ENCODE measurements at regions not wholly inside any gene's neighbourhood (a gene's known extent, or its start where the extent isn't known, plus 50 kb on each side); places are given as distances from the start of the nearest gene placed in this dataset.

DNA sequence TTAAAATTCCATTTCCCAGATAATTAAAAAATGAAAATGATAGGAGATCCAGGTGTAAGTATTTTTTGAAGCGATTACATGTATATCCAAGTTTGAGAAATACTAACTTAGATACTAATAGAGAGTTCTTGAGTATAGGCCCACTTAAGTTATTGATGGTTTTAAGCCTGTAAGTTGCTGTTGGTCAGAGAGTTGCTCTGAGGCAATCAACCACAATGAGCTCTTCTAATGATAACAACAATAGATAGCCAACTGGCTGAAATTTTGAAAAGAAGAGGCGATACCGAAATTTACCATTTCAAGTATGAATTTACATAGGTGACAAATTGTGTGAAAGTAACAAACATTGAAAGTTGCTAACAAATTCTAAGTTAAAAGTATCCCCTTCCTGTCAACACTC, 209.5 kb downstream of the MANEA start:
- TF ChIP-seq, protein P1, sequence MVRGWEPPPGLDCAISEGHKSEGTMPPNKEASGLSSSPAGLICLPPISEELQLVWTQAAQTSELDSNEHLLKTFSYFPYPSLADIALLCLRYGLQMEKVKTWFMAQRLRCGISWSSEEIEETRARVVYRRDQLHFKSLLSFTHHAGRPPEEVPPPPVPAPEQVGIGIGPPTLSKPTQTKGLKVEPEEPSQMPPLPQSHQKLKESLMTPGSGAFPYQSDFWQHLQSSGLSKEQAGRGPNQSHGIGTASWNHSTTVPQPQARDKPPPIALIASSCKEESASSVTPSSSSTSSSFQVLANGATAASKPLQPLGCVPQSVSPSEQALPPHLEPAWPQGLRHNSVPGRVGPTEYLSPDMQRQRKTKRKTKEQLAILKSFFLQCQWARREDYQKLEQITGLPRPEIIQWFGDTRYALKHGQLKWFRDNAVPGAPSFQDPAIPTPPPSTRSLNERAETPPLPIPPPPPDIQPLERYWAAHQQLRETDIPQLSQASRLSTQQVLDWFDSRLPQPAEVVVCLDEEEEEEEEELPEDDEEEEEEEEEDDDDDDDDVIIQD (CRISPR knock-in tag; IDR thresholded peaks at IDR 0.05; ENCODE audit: low read depth), result no peak
- TF ChIP-seq RARA (CRISPR knock-in tag; IDR thresholded peaks at IDR 0.05), result no peak
- TF ChIP-seq ZNF713 (CRISPR knock-in tag; IDR thresholded peaks at IDR 0.05), result no peak
- TF ChIP-seq CBFB (CRISPR knock-in tag; IDR thresholded peaks at IDR 0.05), result no peak
- TF ChIP-seq, protein P2, sequence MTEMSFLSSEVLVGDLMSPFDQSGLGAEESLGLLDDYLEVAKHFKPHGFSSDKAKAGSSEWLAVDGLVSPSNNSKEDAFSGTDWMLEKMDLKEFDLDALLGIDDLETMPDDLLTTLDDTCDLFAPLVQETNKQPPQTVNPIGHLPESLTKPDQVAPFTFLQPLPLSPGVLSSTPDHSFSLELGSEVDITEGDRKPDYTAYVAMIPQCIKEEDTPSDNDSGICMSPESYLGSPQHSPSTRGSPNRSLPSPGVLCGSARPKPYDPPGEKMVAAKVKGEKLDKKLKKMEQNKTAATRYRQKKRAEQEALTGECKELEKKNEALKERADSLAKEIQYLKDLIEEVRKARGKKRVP (CRISPR knock-in tag; IDR thresholded peaks at IDR 0.05), result no peak
- TF ChIP-seq ZNF354B (CRISPR knock-in tag; IDR thresholded peaks at IDR 0.05), result no peak
- TF ChIP-seq HOXD1 (CRISPR knock-in tag; IDR thresholded peaks at IDR 0.05), result no peak
- TF ChIP-seq, protein P3, sequence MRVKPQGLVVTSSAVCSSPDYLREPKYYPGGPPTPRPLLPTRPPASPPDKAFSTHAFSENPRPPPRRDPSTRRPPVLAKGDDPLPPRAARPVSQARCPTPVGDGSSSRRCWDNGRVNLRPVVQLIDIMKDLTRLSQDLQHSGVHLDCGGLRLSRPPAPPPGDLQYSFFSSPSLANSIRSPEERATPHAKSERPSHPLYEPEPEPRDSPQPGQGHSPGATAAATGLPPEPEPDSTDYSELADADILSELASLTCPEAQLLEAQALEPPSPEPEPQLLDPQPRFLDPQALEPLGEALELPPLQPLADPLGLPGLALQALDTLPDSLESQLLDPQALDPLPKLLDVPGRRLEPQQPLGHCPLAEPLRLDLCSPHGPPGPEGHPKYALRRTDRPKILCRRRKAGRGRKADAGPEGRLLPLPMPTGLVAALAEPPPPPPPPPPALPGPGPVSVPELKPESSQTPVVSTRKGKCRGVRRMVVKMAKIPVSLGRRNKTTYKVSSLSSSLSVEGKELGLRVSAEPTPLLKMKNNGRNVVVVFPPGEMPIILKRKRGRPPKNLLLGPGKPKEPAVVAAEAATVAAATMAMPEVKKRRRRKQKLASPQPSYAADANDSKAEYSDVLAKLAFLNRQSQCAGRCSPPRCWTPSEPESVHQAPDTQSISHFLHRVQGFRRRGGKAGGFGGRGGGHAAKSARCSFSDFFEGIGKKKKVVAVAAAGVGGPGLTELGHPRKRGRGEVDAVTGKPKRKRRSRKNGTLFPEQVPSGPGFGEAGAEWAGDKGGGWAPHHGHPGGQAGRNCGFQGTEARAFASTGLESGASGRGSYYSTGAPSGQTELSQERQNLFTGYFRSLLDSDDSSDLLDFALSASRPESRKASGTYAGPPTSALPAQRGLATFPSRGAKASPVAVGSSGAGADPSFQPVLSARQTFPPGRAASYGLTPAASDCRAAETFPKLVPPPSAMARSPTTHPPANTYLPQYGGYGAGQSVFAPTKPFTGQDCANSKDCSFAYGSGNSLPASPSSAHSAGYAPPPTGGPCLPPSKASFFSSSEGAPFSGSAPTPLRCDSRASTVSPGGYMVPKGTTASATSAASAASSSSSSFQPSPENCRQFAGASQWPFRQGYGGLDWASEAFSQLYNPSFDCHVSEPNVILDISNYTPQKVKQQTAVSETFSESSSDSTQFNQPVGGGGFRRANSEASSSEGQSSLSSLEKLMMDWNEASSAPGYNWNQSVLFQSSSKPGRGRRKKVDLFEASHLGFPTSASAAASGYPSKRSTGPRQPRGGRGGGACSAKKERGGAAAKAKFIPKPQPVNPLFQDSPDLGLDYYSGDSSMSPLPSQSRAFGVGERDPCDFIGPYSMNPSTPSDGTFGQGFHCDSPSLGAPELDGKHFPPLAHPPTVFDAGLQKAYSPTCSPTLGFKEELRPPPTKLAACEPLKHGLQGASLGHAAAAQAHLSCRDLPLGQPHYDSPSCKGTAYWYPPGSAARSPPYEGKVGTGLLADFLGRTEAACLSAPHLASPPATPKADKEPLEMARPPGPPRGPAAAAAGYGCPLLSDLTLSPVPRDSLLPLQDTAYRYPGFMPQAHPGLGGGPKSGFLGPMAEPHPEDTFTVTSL (CRISPR knock-in tag; IDR thresholded peaks at IDR 0.05; ENCODE audit: borderline replicate concordance), result no peak
- no peak for TF ChIP-seq ZFP1 (CRISPR knock-in tag; IDR thresholded peaks at IDR 0.05)
- TF ChIP-seq ZNF12 (CRISPR knock-in tag; IDR thresholded peaks at IDR 0.05), result no peak
- TF ChIP-seq MXI1 (IDR thresholded peaks at IDR 0.05; ENCODE audit: borderline replicate concordance, low read depth, low read length), result no peak
- no peak for TF ChIP-seq CC2D1A (CRISPR knock-in tag; IDR thresholded peaks at IDR 0.05)
- no peak for TF ChIP-seq NFIC (IDR thresholded peaks at IDR 0.05; ENCODE audit: low read length)
- TF ChIP-seq ZNF652 (CRISPR knock-in tag; IDR thresholded peaks at IDR 0.05; ENCODE audit: borderline replicate concordance, low read depth), result no peak
- no peak for TF ChIP-seq ZEB1 (IDR thresholded peaks at IDR 0.05; ENCODE audit: insufficient replicate concordance, low read depth)
- TF ChIP-seq, protein P4, sequence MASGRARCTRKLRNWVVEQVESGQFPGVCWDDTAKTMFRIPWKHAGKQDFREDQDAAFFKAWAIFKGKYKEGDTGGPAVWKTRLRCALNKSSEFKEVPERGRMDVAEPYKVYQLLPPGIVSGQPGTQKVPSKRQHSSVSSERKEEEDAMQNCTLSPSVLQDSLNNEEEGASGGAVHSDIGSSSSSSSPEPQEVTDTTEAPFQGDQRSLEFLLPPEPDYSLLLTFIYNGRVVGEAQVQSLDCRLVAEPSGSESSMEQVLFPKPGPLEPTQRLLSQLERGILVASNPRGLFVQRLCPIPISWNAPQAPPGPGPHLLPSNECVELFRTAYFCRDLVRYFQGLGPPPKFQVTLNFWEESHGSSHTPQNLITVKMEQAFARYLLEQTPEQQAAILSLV (CRISPR knock-in tag; IDR thresholded peaks at IDR 0.05; ENCODE audit: borderline replicate concordance), result no peak
- TF ChIP-seq ZNF253 (CRISPR knock-in tag; IDR thresholded peaks at IDR 0.05; ENCODE audit: borderline replicate concordance), result no peak
- TF ChIP-seq NFYC (CRISPR knock-in tag; IDR thresholded peaks at IDR 0.05), result no peak
- TF ChIP-seq ZNF432 (CRISPR knock-in tag; IDR thresholded peaks at IDR 0.05; ENCODE audit: borderline replicate concordance), result no peak
- no peak for ATAC-seq

More for the DNA sequence above, 209.5 kb downstream of the MANEA start:
- H3K4me2 ChIP-seq (ENCODE audit: low read depth, low read length), result no peak overlapping the region
- BruUV-seq (replicated peaks), result no TSS peak
- H3K9me3 ChIP-seq (ENCODE audit: low read length), result no peaks in the 10 kb centered on the region
- no peaks in the 10 kb centered on the region for H3K27me3 ChIP-seq (ENCODE audit: control insufficient read depth in 1 of 2, insufficient read depth in 2 of 2, low read length in 2 of 2)
- ChIA-PET CTCF (ENCODE audit: low intra/inter-chr PET ratio, low total read pairs) (no interaction called here), POLR2A (no interaction called here)
- H2AFZ ChIP-seq (ENCODE audit: low read length), result no peak overlapping the region
- H3K9ac ChIP-seq (ENCODE audit: insufficient read depth, low read depth, low read length), result no peak overlapping the region
- H3K36me3 ChIP-seq (replicated peaks in 1 of 2; ENCODE audit: control insufficient read depth in 1 of 2, insufficient read depth in 2 of 2, low read length in 2 of 2), result no peaks in the 10 kb centered on the region
- in situ Hi-C loops (cut with HindIII; ENCODE audit: extremely low pct_ligation_motif_present, low pct_unique_long_range_greater_than_20kb), result no loop called here
- no peak overlapping the region for H3K27ac ChIP-seq (ENCODE audit: extremely low read length, insufficient read depth, low read length)
- WGBS (ENCODE audit: low lambda C conversion rate), result 96% methylated on average over 3 of the region's 3 CpGs
- intact Hi-C loops (cut with micrococcal nuclease; ENCODE audit: unreplicated experiment), result no loop called here
- no peaks in the 10 kb centered on the region for H4K20me1 ChIP-seq (ENCODE audit: insufficient read depth, low read length)
- H3K4me1 ChIP-seq (ENCODE audit: insufficient read depth, low read length), result peaks cover 10% of the 10 kb centered on the region
- no peak for DNase-seq (ENCODE audit: low spot score)
- H3K79me2 ChIP-seq (ENCODE audit: insufficient read depth, low read length), result no peaks in the 10 kb centered on the region
- no peak for FAIRE-seq
- H3K4me3 ChIP-seq (replicated peaks in 1 of 3; ENCODE audit: insufficient read depth in 1 of 3, low read depth in 2 of 3, low read length in 3 of 3), result no peak overlapping the region

All from HepG2 (cell line).